ENCODE measurements at regions not wholly inside any gene's neighbourhood (a gene's known extent, or its start where the extent isn't known, plus 50 kb on each side); places are given as distances from the start of the nearest gene placed in this dataset.

DNA sequence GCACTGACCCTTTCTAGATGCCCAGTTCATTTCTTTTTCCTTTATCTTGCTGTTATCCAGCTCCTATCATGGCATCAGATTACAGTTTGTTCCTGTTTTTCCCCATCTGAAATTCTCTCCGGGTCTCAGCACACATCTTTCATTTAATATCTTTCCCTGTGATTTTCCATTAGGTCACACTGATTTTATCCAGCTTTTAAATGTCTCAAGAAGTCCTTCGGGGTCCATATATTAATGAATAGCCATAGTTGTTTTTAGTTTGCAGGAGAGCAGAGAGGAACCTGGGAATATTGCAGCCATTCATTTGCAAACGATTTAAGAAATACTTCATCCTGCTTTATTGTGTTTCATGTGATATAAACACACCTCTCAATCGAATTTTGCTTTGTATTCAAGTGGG lies 374.2 kb downstream of the TDRD15 start:
- no peak overlapping the region for H3K4me3 ChIP-seq (replicated peaks in 1 of 2; ENCODE audit: low read depth in 2 of 2, low read length in 2 of 2)
- TF ChIP-seq, protein P1, sequence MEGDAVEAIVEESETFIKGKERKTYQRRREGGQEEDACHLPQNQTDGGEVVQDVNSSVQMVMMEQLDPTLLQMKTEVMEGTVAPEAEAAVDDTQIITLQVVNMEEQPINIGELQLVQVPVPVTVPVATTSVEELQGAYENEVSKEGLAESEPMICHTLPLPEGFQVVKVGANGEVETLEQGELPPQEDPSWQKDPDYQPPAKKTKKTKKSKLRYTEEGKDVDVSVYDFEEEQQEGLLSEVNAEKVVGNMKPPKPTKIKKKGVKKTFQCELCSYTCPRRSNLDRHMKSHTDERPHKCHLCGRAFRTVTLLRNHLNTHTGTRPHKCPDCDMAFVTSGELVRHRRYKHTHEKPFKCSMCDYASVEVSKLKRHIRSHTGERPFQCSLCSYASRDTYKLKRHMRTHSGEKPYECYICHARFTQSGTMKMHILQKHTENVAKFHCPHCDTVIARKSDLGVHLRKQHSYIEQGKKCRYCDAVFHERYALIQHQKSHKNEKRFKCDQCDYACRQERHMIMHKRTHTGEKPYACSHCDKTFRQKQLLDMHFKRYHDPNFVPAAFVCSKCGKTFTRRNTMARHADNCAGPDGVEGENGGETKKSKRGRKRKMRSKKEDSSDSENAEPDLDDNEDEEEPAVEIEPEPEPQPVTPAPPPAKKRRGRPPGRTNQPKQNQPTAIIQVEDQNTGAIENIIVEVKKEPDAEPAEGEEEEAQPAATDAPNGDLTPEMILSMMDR (IDR thresholded peaks at IDR 0.05; ENCODE audit: low read depth, low read length), result no peak
- no peak for DNase-seq (ENCODE audit: low read depth in 2 of 2)

DNA sequence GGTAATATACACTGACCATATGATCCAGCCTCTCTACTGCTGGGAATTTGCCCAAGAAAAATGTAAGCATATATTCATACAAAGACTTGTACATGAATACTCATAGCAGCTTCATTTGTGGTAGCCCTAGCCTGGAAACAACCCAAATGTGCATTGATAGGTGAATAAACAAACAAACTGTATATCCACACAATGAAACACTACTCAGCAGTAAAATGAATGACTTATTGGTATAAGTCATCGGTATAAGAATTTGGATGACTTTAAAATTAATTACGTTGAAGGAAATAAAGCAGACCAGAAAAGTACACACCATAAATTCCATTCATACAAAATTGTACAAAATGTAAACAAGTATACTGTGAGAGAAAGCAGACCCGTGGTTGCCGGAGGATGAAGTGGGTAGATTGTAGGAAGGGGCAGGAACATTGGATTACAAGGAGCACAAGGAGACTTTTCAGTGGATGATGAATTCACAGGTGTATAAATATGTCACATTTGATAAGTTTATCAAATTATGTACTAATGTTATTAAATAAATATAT lies 376.7 kb downstream of the TDRD15 start:
- DNase-seq (ENCODE audit: low read depth in 2 of 2), result no peak
- TF ChIP-seq, protein P1 (IDR thresholded peaks at IDR 0.05; ENCODE audit: low read depth, low read length), result no peak
- no peak overlapping the region for H3K4me3 ChIP-seq (replicated peaks in 1 of 2; ENCODE audit: low read depth in 2 of 2, low read length in 2 of 2)

DNA sequence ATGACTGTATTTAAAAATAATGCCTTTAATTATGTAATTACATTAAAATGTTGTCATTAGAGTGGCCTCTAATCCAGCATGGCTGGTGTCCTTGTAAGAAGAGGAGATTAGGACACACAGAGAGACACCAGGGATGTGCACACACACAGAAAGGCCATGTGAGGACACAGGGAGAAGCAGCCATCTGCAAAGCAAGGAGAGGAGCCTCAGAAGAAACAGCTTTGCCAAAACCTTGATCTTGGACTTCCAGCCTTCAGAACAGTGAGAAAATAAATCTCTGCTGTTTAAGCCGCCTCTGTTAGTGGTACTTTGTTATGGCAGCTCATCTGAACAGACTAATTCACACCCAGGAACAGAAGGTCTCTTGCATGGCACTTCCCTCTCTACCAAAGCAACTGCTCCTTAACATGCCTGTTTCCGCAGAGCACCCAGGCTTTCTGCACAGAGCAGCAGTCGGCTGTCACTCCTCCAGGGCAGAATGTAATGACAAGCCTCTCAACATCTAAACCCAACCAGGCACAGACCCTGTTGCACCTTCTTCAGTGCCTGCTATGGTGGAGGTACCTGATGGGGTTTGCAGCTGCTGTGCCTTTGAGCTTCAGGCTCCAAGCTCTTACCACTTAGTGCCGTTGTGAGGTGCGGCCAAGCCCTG lies 377.7 kb downstream of the TDRD15 start:
- no peak overlapping the region for H3K4me3 ChIP-seq (replicated peaks in 1 of 2; ENCODE audit: low read depth in 2 of 2, low read length in 2 of 2)
- TF ChIP-seq, protein P1 (IDR thresholded peaks at IDR 0.05; ENCODE audit: low read depth, low read length), result no peak
- no peak for DNase-seq (ENCODE audit: low read depth in 2 of 2)

DNA sequence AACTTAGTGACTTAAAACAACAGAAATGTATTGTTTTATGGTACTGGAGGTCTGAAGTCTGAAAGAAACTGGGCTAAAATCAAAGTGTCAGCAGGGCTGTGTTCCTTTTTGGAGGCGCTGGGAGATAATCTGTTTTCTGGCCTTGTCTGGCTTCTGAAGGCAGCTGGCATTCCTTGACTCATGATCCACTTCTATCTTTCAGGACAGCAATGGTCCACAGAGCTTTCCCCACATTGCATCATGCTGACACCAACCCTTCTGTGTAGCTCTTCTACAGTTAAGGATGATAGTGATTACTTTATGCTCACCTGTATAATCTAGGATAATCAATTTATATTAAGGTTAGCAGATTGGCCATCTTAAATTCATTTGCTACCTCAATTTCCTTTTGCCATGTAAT lies 392.1 kb downstream of the TDRD15 start:
- no peak overlapping the region for H3K4me3 ChIP-seq (replicated peaks in 1 of 2; ENCODE audit: low read depth in 2 of 2, low read length in 2 of 2)
- TF ChIP-seq, protein P1 (IDR thresholded peaks at IDR 0.05; ENCODE audit: low read depth, low read length), result no peak
- DNase-seq (ENCODE audit: low read depth in 2 of 2), result no peak

DNA sequence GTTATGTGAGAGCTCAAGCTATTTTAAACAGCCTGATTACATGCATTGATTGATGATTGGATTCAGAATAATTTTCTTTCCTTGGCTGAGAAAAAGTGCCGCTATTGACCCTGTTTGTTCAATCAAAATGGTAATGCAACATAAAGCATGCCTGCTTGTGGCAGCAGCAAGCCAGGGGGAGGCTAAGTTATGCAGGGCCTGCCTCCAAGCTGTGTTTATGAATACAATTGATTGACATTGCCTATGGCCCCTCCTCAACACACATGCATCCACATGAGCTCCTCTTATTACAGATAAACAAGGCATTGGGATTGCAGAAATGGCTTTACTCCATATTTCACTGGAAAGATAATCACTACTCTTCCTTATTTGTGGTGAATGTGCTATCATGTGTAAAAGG lies 395.6 kb downstream of the TDRD15 start:
- DNase-seq (ENCODE audit: low read depth in 2 of 2), result no peak
- H3K4me3 ChIP-seq (replicated peaks in 1 of 2; ENCODE audit: low read depth in 2 of 2, low read length in 2 of 2), result no peak overlapping the region
- TF ChIP-seq, protein P1 (IDR thresholded peaks at IDR 0.05; ENCODE audit: low read depth, low read length), result no peak

DNA sequence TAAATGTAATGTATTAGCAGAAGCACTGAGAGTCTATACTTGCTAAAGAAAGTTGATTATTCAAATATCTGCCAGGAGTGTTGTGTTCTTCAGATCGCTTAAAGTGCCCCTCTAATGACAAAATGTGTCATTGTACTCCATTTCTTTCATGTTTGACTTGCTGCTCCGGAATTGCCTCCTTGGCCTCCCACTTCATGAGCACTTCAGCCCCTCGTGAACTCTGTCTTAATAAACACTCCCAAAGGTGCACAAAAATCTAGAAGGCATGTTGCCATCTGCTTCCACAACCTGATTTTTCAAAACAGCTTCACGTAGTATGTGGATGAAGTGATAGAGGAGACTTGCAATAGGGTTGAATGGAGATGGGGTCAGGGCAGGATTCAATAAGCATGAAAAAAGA lies 396.1 kb downstream of the TDRD15 start:
- no peak overlapping the region for H3K4me3 ChIP-seq (replicated peaks in 1 of 2; ENCODE audit: low read depth in 2 of 2, low read length in 2 of 2)
- no peak for DNase-seq (ENCODE audit: low read depth in 2 of 2)
- TF ChIP-seq, protein P1 (IDR thresholded peaks at IDR 0.05; ENCODE audit: low read depth, low read length), result no peak

DNA sequence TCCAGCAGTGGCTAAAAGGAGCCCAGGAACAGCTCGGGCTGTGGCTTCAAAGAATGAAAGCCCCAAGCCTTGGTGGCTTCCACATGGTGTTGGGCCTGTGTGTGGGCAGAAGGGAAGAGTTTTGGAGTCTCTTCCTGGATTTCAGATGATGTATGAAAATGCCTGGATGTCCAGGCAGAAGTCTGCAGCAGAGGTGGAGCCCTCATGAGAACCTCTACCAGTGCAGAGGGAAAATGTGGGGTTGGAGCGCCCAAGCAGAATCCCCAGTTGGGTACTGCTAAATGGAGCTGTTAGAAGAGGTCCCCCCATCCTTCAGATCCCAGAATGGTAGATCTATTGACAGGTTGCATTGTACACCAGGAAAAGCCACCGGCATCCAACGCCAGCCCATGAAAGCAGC lies 412.1 kb downstream of the TDRD15 start:
- DNase-seq (ENCODE audit: low read depth in 2 of 2), result no peak
- TF ChIP-seq, protein P1 (IDR thresholded peaks at IDR 0.05; ENCODE audit: low read depth, low read length), result no peak

More for the DNA sequence above, 412.1 kb downstream of the TDRD15 start:
- H3K4me3 ChIP-seq (replicated peaks in 1 of 2; ENCODE audit: low read depth in 2 of 2, low read length in 2 of 2), result no peak overlapping the region

All from cardiac fibroblast (primary cell).